GM19463 (cell line): ENCODE measurements at regions not wholly inside any gene's neighbourhood (a gene's known extent, or its start where the extent isn't known, plus 50 kb on each side); places are given as distances from the start of the nearest gene placed in this dataset.
A peak's percentile ranks its signal among the peaks of the same experiment; 100 is the strongest.

Experiments
- ATAC-seq: cut with Tn5 transposase; IDR thresholded peaks from one replicate; pipeline ENCODE4 v1.9.1; 2021; ENCODE audit warnings: mild to moderate bottlenecking, moderate library complexity; ENCODE audit not compliant: unreplicated experiment

- no peak for ATAC-seq
Measured at GRCh38 chr10:110413049-110413783, 84.5 kb upstream of the DUSP5 start.

DNA sequence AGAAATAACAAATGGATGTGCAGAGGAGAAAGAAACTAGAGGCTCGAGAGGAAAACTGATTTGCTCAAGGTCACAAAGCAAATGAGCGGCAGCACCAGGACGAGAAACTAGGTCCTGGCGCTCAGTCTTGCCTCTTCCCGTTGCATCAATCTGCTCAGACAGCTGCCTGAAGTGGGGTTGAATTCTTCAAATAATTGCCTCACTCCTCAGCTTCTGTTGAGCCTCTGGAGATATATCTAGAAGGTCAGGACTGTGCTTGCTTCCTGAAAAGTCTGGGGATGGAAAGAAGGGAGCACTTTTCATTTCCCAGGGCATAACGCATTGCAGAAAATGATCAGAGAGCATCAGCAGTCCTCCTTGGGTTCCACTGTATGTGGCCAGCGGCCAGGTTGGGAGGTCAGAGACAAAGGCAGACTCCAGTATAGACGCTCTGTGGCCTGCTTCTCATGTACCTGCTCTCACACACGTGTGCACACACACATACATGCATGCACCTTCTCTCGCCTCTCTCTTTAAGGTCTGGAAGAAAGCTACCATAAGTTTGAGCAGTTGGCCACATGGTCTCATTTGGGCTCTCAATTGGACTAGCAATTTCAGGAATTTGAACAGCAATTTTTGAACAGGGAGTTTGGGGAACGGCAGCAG, 83.7 kb upstream of the DUSP5 start:
- peak; percentile 1 for ATAC-seq

GRCh38 chr10:110414548-110415309, 83.0 kb upstream of the DUSP5 start:
- ATAC-seq: peak; percentile 81

DNA sequence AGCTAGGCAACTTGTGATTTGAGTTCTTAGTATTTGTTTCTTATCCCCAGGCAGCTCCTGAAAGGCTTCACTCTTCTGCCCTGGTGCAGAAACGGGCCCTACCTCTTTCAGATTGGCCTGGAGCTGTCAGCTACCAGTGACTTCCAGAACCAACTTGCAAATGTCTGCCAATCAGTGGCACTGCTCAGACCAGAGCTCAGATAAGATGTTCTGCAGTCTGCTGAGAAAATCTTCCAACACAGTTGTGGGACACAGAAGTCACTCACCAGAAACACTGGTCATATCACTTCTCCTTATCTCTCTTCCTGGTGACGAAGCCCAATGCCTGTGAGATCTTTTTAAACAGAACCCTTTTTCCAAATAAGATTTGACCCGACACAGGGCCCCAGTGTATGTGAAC, 81.9 kb upstream of the DUSP5 start:
- no peak for ATAC-seq

- no peak for ATAC-seq
Measured at GRCh38 chr10:110416776-110417711, 80.7 kb upstream of the DUSP5 start.

DNA sequence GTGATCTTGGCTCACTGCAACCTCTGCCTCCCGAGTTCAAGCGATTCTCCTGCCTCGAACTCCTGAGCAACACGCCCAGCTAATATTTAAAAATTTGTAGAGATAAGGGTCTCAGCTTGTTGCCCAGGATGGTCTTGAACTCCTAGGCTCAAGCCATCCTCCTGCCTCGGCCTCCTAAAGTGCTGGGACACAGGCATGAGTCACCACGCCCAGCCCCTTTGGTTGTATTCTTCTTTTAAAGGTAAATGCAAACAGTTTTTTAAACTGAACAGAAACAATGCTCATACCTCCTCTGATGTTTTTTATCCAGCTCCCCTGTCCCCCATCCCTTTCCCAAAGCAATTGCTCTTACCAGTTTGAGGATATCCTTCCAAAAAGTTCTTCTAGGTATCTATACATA, 79.5 kb upstream of the DUSP5 start:
- no peak for ATAC-seq

DNA sequence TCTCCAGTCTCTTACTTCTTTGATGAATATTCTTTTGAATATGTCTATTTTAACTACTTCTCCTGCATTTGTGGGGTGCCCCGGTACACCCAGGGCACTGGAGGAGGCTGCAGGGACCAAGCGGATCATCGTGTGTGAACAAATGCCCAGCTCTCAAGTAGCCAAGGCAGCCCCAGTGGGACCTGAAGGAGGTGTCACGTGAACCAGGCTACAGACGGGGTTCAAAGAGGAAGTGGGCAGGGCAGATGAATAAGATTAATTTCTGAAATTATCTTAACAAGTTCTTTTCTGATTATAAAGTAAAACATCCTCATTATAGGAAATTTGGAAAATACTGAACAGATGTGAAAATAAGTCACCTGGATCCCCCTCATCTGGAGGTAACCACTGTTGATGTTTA, 78.4 kb upstream of the DUSP5 start:
- no peak for ATAC-seq

DNA sequence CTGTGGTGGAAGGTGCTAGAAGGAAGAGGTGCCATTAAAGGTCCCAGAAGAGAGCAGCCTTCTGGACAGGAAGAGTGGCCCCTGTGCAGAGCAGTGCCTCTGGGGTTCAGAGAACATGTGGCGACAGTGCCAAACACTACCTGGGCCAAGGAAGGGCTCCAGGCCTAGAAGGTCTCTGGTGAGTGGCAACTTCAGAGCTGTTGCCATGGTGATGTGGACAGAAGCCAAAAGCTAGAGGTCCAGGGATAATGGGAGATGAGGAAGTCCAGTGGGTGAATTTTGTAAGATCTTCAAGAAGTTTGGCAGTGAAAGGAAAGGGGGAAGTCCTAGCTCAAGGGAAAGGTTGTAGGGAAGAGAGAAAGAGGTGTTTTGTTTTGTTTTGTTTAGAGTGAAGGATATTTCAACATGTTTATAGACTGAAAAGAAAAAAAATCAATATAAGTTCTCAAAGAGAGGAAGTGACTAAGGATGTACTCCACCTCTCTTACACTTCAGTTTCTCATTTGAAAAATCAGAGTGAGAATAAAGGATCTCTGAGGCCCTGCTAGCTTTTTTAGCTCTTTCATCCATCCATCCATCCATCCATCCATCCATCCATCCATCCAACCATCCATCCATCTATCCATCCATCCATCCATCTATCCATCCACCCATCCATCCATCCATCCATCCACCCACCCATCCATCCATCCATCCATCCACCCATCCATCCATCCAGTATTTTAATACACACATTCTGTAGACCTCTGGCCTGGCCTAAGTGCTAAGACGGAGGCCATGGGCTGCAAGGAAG, 77.1 kb upstream of the DUSP5 start:
- no peak for ATAC-seq

- no peak for ATAC-seq
Measured at GRCh38 chr10:110421512-110422138, 76.1 kb upstream of the DUSP5 start.

DNA sequence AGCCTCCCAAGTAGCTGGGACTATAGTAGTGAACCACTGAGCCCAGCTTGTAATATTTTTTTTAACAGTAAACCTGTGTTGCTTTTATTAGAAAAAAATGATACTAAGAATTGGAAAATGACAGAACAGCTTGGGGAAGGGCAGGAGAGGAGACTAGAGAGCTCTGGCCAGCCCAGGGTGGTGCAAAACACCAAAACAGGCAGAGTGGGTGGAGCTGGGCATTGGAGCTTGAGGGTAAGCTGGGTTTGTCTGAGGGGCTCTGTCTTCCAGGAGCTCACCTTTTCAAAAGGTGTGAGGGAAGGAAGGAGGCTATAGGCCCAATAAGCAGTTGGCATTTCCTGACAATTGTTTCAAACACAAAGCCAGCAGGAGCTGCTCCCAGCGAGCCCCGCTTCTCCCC, 75.2 kb upstream of the DUSP5 start:
- ATAC-seq: no peak

DNA sequence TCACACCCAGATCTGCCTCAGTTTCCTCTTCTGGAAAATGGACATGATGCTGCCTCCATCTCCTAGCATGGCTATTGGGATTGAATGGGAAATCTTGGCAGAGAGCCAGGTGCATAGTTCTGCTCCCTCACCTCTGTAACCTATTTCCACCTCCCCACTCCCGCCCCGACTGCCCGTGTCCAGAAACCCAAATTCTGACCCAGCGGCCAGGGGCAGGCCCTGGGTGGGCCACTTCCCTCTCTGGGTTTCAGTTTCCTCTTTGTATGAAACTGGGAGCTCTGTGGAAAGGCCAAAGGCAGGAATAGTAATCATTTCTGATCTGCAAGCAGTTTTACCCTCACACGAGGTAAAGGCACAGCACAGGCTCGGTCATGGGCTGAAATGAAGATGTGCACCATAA, 74.1 kb upstream of the DUSP5 start:
- no peak for ATAC-seq

GRCh38 chr10:110425684-110426293, 71.9 kb upstream of the DUSP5 start:
- ATAC-seq: peak; percentile 70

DNA sequence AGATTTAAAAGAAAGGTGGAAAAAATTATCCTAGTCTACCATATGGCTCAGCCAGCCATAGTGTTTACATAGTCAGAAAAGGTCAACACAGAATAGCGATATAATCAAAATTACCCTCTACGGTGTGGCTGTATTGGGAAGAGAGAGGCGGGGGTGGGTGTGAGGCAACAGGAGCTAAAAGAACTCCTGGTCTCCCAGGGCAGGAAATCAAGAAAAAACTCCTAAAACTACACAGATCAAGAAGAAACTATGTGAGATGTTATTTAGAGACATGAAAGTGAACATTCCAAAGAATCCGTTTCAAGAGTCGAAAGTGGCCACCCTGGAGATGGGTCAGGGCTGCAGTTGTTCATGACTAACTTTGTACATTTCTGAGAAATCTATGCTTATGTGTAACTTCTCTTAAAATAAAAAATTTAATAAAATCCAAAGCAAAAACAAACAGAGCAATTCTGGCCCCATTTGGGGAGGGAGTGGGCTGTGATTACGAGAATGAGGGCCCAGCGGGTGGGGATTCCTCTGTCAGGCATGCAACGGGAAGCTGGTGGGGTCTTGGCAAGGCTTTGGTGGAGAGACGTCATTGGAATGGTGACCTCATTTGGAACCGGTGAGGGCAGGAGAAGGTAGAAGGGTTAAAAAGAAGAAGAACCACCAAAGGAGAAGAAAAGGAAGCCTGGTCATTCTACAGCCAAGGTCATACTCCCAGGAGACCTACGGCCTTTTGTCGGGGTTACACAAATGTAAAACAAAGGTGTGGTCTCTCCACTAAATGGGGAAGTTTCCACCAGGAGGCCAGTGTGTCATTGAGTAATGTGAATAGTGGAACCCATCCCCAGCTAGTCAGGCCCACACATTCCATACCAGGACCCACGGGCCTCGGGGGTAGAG, 71.2 kb upstream of the DUSP5 start:
- ATAC-seq: no peak

- ATAC-seq: no peak
Measured at GRCh38 chr10:110429301-110429700, 68.4 kb upstream of the DUSP5 start.

- ATAC-seq: no peak
Measured at GRCh38 chr10:110430340-110431273, 67.1 kb upstream of the DUSP5 start.

GRCh38 chr10:110431659-110432058, 66.0 kb upstream of the DUSP5 start:
- ATAC-seq: no peak

GRCh38 chr10:110432084-110432483, 65.6 kb upstream of the DUSP5 start:
- no peak for ATAC-seq
